Tibial nerve (tissue), 4 donors: ENCODE measurements at regions not wholly inside any gene's neighbourhood (a gene's known extent, or its start where the extent isn't known, plus 50 kb on each side); places are given as distances from the start of the nearest gene placed in this dataset.
"Not testable (repeated sequence)": the region's sequence is repeated elsewhere in the genome, so short reads cannot be mapped to it uniquely, and the experiment has no call there.

Experiments
- DNase-seq, 2 donors: peaks; one replicate each; pipeline ENCODE4 v3.0.0-alpha.2; 2019; ENCODE audit warnings: low spot score in 2 of 2
- H3K27ac ChIP-seq, 4 donors: fragments of 200-600 bp; sonication (generic) in 3 of 4; one replicate each; pipeline ENCODE4 v1.5.1; 2017 to 2019; ENCODE audit warnings: mild to moderate bottlenecking in 1 of 4
- H3K27me3 ChIP-seq, 2 donors: fragments of 200-600 bp; sonication (generic) in 1 of 2; one replicate each; pipeline versions ENCODE4 v1.5.1 to v1.6.0; 2017 to 2019
- H3K36me3 ChIP-seq, 3 donors: fragments of 200-600 bp; sonication (generic); one replicate each; pipeline ENCODE4 v1.5.1; 2018 to 2019
- H3K4me1 ChIP-seq, 4 donors: fragments of 200-600 bp; sonication (generic) in 3 of 4; one replicate each; pipeline ENCODE4 v1.5.1; 2017 to 2019
- H3K4me3 ChIP-seq, 4 donors: fragments of 200-600 bp; sonication (generic) in 3 of 4; one replicate each; pipeline ENCODE4 v1.5.1; 2017 to 2019; ENCODE audit warnings: mild to moderate bottlenecking in 1 of 4, moderate library complexity in 1 of 4
- H3K9me3 ChIP-seq, 4 donors: fragments of 200-600 bp; sonication (generic) in 3 of 4; one replicate each; pipeline ENCODE4 v1.5.1; 2017 to 2019
- CTCF ChIP-seq, 5 experiments: fragments of 200-600 bp in 3 of 5; fragments of 450-650 bp in 2 of 5; sonication (generic) in 3 of 5; IDR thresholded peaks; one replicate each; pipeline ENCODE4 v1.5.1; 2016 to 2019; ENCODE audit warnings: antibody characterized with exemption in 5 of 5, mild to moderate bottlenecking in 3 of 5, moderate library complexity in 2 of 5
- EP300 ChIP-seq, 2 donors: sonication (generic); formaldehyde crosslinking; IDR thresholded peaks; one replicate each; pipeline ENCODE4 v1.6.1; 2017; ENCODE audit warnings: antibody characterized with exemption in 2 of 2, mild to moderate bottlenecking in 1 of 2
- POLR2A ChIP-seq, 2 donors: fragments of 450-650 bp; IDR thresholded peaks; one replicate each; pipeline ENCODE4 v1.6.1; 2017; ENCODE audit warnings: antibody characterized with exemption in 2 of 2, mild to moderate bottlenecking in 2 of 2, moderate library complexity in 2 of 2
- WGBS, 2 donors: methylation state at CpG; one replicate each; pipeline ENCODE4 v1.1.5; 2018; 5-methylcytosine and 5-hydroxymethylcytosine counted together

- no peak for DNase-seq
- H3K36me3 ChIP-seq, result no peaks in the 10 kb centered on the region
- no peaks in the 10 kb centered on the region for H3K27me3 ChIP-seq
- TF ChIP-seq EP300 (IDR thresholded peaks at IDR 0.05) (no peak), POLR2A (IDR thresholded peaks at IDR 0.05) (no peak), CTCF (IDR thresholded peaks at IDR 0.05) (no peak)
- H3K27ac ChIP-seq, result no peak overlapping the region
- H3K9me3 ChIP-seq, result no peaks in the 10 kb centered on the region
- H3K4me1 ChIP-seq, result peaks cover 0 to 6% (median 0%) of the 10 kb centered on the region in 4 donors
- 69% methylated on average over 3 of the region's 3 CpGs for WGBS, 2 donors
- no peak overlapping the region for H3K4me3 ChIP-seq
Measured at GRCh38 chr13:88022431-88023208, 351.4 kb downstream of the SLITRK5 start.

- Histone ChIP-seq H3K4me1 (peaks cover 0 to 6% (median 0%) of the 10 kb centered on the region in 4 donors), H3K4me3 (no peak overlapping the region), H3K27me3 (no peaks in the 10 kb centered on the region), H3K27ac (no peak overlapping the region), H3K9me3 (no peaks in the 10 kb centered on the region), H3K36me3 (no peaks in the 10 kb centered on the region)
- WGBS, 2 donors, result 0 to 29% methylated on average over 1 of the region's 1 CpG
- TF ChIP-seq EP300 (IDR thresholded peaks at IDR 0.05) (no peak), POLR2A (IDR thresholded peaks at IDR 0.05) (no peak), CTCF (IDR thresholded peaks at IDR 0.05) (no peak)
- DNase-seq, result no peak
Measured at GRCh38 chr13:88026241-88026640, 355.1 kb downstream of the SLITRK5 start.

GRCh38 chr13:88031980-88032559, 360.9 kb downstream of the SLITRK5 start:
- Histone ChIP-seq H3K36me3 (no peaks in the 10 kb centered on the region), H3K4me1 (no peaks in the 10 kb centered on the region), H3K27ac (no peak overlapping the region), H3K27me3 (no peaks in the 10 kb centered on the region), H3K9me3 (no peaks in the 10 kb centered on the region), H3K4me3 (no peak overlapping the region)
- TF ChIP-seq POLR2A (IDR thresholded peaks at IDR 0.05) (no peak), EP300 (IDR thresholded peaks at IDR 0.05) (no peak), CTCF (IDR thresholded peaks at IDR 0.05) (no peak)
- no peak for DNase-seq

GRCh38 chr13:88036205-88036604, 365.0 kb downstream of the SLITRK5 start:
- not testable (repeated sequence) for H3K27ac ChIP-seq, H3K4me3 ChIP-seq, H3K9me3 ChIP-seq, DNase-seq, H3K36me3 ChIP-seq, H3K27me3 ChIP-seq, H3K4me1 ChIP-seq
- 92 to 94% methylated on average over 8 of the region's 8 CpGs for WGBS, 2 donors

GRCh38 chr13:88042489-88042888, 371.3 kb downstream of the SLITRK5 start:
- H3K27ac ChIP-seq, result no peak overlapping the region
- no peak for DNase-seq
- no peaks in the 10 kb centered on the region for H3K36me3 ChIP-seq
- no peaks in the 10 kb centered on the region for H3K4me1 ChIP-seq
- no peak overlapping the region for H3K4me3 ChIP-seq
- 13 to 18% methylated on average over 1 of the region's 1 CpG for WGBS, 2 donors
- H3K9me3 ChIP-seq, result no peaks in the 10 kb centered on the region
- H3K27me3 ChIP-seq, result no peaks in the 10 kb centered on the region
- TF ChIP-seq EP300 (IDR thresholded peaks at IDR 0.05) (no peak), POLR2A (IDR thresholded peaks at IDR 0.05) (no peak), CTCF (IDR thresholded peaks at IDR 0.05) (no peak)
